Osteoblast (primary cell): ENCODE measurements at regions not wholly inside any gene's neighbourhood (a gene's known extent, or its start where the extent isn't known, plus 50 kb on each side); places are given as distances from the start of the nearest gene placed in this dataset.
A peak's percentile ranks its signal among the peaks of the same experiment; 100 is the strongest.

Source experiments
- DNase-seq: peaks from one replicate; pipeline ENCODE4 v3.0.0; 2011; ENCODE audit warnings: low spot score, mixed read lengths; ENCODE audit not compliant: insufficient read length; ENCODE audit errors: missing footprints
- H2AFZ ChIP-seq: 2 replicates; pipeline ENCODE4 v1.6.0; 2011; ENCODE audit warnings: mild to moderate bottlenecking, low read length
- H3K27ac ChIP-seq: 2 replicates; pipeline ENCODE4 v1.5.1; 2011; ENCODE audit warnings: mild to moderate bottlenecking, low read depth, low read length, moderate library complexity
- H3K27me3 ChIP-seq: 2 replicates; pipeline ENCODE4 v1.6.0; 2012; ENCODE audit warnings: mild to moderate bottlenecking, control low read depth, inconsistent platforms, low read length, moderate library complexity; ENCODE audit not compliant: insufficient read depth
- H3K36me3 ChIP-seq: 2 replicates; pipeline ENCODE4 v1.5.1; 2011; ENCODE audit warnings: mild to moderate bottlenecking, low read length, control low read depth, moderate library complexity; ENCODE audit not compliant: insufficient read depth
- H3K4me1 ChIP-seq: 2 replicates; pipeline ENCODE4 v1.5.1; 2011; ENCODE audit warnings: mild to moderate bottlenecking, low read length, control low read depth, moderate library complexity; ENCODE audit not compliant: insufficient read depth
- H3K4me2 ChIP-seq: 2 replicates; pipeline ENCODE4 v1.6.0; 2011; ENCODE audit warnings: mild to moderate bottlenecking, low read length; ENCODE audit not compliant: insufficient read depth
- H3K4me3 ChIP-seq: fragments of 200-600 bp; sonication (generic); 3 replicates; pipeline ENCODE4 v1.5.1; 2012; ENCODE audit warnings: mild to moderate bottlenecking, low read length, inconsistent platforms; ENCODE audit not compliant: insufficient read depth
- H3K79me2 ChIP-seq: 2 replicates; pipeline ENCODE4 v1.6.0; 2012; ENCODE audit warnings: mild to moderate bottlenecking, low read length, control low read depth, inconsistent platforms; ENCODE audit not compliant: insufficient read depth
- H3K9me3 ChIP-seq: 2 replicates; pipeline ENCODE4 v1.5.1; 2011; ENCODE audit warnings: low read depth, low read length, control low read depth
- H4K20me1 ChIP-seq: 2 replicates; pipeline ENCODE4 v1.6.0; 2012; ENCODE audit warnings: mild to moderate bottlenecking, low read length, control low read depth; ENCODE audit not compliant: insufficient read depth
- TF ChIP-seq, protein P1 (sequence below): IDR thresholded peaks from 2 replicates; pipeline ENCODE4 v1.5.1; 2011; ENCODE audit warnings: mild to moderate bottlenecking, low read depth, low read length, moderate library complexity; ENCODE audit errors: extremely low read depth

DNA sequence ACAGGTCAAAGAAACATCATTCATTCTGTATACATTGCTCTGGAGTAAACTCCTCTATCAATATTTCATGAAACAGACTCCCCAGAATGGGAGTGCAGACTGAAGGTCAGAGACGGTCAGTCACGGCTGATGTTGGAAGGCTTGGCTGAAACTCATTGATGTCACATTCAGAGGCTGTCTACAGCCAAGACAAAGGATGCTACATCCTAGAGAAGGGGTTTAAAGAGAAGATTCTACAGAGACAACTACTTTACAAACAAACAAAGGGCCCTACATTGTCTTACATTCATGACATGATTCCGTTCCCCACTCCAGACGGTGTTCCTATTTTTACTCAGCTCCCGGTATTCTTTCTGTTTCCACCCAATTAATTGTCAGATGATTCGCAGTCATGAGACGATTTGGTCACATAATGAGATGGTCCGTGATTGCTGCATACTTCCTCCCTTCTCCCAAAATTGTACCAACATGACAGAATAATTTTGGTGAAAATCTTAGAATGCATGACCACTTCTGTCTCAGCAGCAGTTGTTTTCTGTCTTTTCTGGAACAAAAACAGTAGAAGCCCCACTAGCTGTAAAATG lies 73.8 kb upstream of the VAV3 start:
- H4K20me1 ChIP-seq, result no peaks in the 10 kb centered on the region
- H3K4me2 ChIP-seq, result no peak overlapping the region
- H3K4me1 ChIP-seq, result no peaks in the 10 kb centered on the region
- H3K27ac ChIP-seq, result no peak overlapping the region
- TF ChIP-seq, protein P1, sequence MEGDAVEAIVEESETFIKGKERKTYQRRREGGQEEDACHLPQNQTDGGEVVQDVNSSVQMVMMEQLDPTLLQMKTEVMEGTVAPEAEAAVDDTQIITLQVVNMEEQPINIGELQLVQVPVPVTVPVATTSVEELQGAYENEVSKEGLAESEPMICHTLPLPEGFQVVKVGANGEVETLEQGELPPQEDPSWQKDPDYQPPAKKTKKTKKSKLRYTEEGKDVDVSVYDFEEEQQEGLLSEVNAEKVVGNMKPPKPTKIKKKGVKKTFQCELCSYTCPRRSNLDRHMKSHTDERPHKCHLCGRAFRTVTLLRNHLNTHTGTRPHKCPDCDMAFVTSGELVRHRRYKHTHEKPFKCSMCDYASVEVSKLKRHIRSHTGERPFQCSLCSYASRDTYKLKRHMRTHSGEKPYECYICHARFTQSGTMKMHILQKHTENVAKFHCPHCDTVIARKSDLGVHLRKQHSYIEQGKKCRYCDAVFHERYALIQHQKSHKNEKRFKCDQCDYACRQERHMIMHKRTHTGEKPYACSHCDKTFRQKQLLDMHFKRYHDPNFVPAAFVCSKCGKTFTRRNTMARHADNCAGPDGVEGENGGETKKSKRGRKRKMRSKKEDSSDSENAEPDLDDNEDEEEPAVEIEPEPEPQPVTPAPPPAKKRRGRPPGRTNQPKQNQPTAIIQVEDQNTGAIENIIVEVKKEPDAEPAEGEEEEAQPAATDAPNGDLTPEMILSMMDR, result no peak
- no peak for DNase-seq
- no peak overlapping the region for H2AFZ ChIP-seq
- no peaks in the 10 kb centered on the region for H3K79me2 ChIP-seq
- no peaks in the 10 kb centered on the region for H3K36me3 ChIP-seq
- H3K4me3 ChIP-seq, result no peak overlapping the region
- H3K27me3 ChIP-seq, result peaks cover 2% of the 10 kb centered on the region
- H3K9me3 ChIP-seq, result no peaks in the 10 kb centered on the region

DNA sequence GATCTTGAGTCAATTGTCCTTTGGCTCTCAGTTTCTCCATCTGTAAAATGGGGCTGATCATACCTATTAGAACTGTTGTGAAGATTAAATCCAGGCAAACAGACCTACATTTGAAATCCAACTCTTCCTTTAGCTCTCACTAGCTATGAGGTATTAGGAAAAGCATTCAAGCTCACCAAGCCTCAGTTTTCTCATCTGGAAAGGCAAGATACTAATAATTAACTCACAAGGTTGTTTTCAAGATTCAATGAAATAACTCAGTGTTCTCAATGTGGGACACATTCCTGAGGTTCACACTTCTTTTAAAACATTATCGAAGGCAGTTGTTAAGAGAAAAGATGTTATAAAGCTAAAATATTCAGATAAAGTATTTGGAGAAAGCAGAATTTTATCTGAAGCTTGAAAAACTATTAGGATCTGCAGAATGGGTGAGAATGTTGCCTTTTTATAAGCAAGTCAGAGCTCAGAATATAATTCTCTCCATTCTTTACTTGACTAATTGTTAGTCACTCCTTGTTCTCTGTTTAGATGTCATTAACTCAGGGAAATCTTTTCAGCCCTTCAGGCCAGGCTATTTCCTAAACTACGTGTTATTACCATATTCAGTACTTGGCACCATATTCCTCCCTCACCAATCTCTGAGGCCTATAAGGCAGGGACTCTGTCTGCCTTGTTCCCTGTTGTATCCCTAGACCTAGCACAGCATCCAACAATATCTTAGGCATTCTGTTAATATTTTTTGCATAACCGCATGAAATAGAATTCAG lies 72.0 kb upstream of the VAV3 start:
- Histone ChIP-seq H3K27me3 (peaks cover 2% of the 10 kb centered on the region), H3K4me1 (no peaks in the 10 kb centered on the region), H3K9me3 (no peaks in the 10 kb centered on the region), H3K4me2 (no peak overlapping the region), H3K4me3 (no peak overlapping the region), H2AFZ (no peak overlapping the region), H3K27ac (no peak overlapping the region), H4K20me1 (no peaks in the 10 kb centered on the region), H3K36me3 (no peaks in the 10 kb centered on the region), H3K79me2 (no peaks in the 10 kb centered on the region)
- no peak for DNase-seq
- TF ChIP-seq, protein P1, result no peak

DNA sequence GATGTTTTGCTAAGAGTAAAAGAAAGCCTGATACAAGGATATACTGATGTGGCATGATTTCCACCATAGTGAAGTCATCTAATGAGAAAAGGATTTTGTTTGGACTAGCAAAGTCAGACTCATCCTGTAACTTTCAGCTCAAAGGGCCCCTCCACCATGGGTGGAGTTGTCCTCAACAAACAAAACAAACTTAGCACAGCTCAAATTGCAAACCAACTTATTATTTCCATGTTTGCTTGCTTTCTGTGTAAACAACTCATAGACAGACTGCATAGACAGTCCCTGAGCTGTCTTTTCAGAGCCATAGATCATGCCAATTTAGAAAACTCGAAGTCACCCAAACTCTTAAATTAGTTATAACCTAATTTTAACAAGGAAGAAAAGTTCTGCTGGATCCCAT lies 69.4 kb upstream of the VAV3 start:
- no peak overlapping the region for H3K4me3 ChIP-seq
- H3K9me3 ChIP-seq, result no peaks in the 10 kb centered on the region
- H3K4me2 ChIP-seq, result no peak overlapping the region
- H3K27me3 ChIP-seq, result peaks cover 2% of the 10 kb centered on the region
- no peaks in the 10 kb centered on the region for H3K4me1 ChIP-seq
- DNase-seq, result peak; percentile 55
- H3K27ac ChIP-seq, result no peak overlapping the region
- no peaks in the 10 kb centered on the region for H4K20me1 ChIP-seq
- H3K79me2 ChIP-seq, result no peaks in the 10 kb centered on the region
- TF ChIP-seq, protein P1, result no peak
- H3K36me3 ChIP-seq, result no peaks in the 10 kb centered on the region
- no peak overlapping the region for H2AFZ ChIP-seq

DNA sequence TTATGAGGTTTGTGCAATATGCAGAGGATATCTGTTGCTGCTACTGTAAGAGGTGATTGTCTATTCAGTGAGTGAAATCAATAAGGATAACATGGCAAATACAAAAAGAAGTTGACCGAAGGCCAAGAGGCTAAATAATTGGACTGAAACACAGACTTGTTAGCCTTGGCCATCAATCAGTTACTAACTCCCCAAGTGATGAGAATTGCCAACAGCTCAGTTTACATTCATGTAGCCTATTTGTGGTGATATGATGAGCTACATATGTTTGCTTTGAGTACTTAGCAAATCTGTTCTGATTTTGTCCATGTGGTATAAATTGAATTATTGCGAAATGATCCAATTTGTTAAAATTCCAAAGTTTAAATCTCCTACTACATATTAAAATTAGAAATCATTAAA lies 68.6 kb upstream of the VAV3 start:
- no peaks in the 10 kb centered on the region for H4K20me1 ChIP-seq
- H3K9me3 ChIP-seq, result no peaks in the 10 kb centered on the region
- H3K36me3 ChIP-seq, result no peaks in the 10 kb centered on the region
- no peak for DNase-seq
- no peaks in the 10 kb centered on the region for H3K79me2 ChIP-seq
- H3K4me3 ChIP-seq, result no peak overlapping the region
- no peak overlapping the region for H3K4me2 ChIP-seq
- no peak overlapping the region for H3K27ac ChIP-seq
- no peak overlapping the region for H2AFZ ChIP-seq
- peaks cover 2% of the 10 kb centered on the region for H3K27me3 ChIP-seq
- TF ChIP-seq, protein P1, result no peak
- no peaks in the 10 kb centered on the region for H3K4me1 ChIP-seq
